Transverse colon (tissue), 4 donors: ENCODE measurements at regions not wholly inside any gene's neighbourhood (a gene's known extent, or its start where the extent isn't known, plus 50 kb on each side); places are given as distances from the start of the nearest gene placed in this dataset.

Experiments used
- EP300 ChIP-seq: sonication (generic); formaldehyde crosslinking; IDR thresholded peaks from one replicate; pipeline ENCODE4 v1.6.1; 2017; ENCODE audit warnings: antibody characterized with exemption, low read depth
- POLR2A ChIP-seq: fragments of 450-650 bp; IDR thresholded peaks from one replicate; pipeline ENCODE4 v1.6.1; 2016; ENCODE audit warnings: antibody characterized with exemption, mild to moderate bottlenecking, moderate library complexity
- POLR2AphosphoS5 ChIP-seq, 3 donors: sonication (generic); formaldehyde crosslinking; IDR thresholded peaks; one replicate each; pipeline ENCODE4 v1.6.1; 2016; ENCODE audit warnings: antibody characterized with exemption in 3 of 3
- TF ChIP-seq, protein P1 (sequence below), 5 experiments: fragments of 200-600 bp in 3 of 5; fragments of 450-650 bp in 2 of 5; sonication (generic) in 3 of 5; IDR thresholded peaks; 1 replicate in 2 of 5; 2 replicates in 3 of 5; pipeline ENCODE4 v1.5.1; 2016 to 2017; ENCODE audit warnings: antibody characterized with exemption in 5 of 5, inconsistent platforms in 3 of 5, mild to moderate bottlenecking in 2 of 5, moderate library complexity in 1 of 5

DNA sequence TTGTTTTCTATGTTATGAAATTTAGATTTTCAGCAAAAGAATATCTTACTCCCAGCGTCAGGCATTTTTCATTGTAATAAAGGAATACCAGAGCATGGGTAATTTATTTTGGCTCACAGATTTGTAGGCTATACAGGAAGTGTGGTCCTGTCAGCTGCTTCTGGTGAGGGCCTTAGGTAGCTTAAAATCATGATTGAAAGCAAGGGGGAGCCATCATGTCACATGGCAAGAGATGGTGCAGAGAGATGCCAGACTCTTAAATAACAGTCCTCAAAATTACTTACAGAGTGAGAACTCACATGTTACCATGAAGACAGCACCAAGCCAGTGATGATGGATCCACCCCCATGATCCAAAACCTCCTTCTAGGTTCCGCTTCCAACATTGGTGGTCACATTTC lies 825.0 kb upstream of the CHORDC1 start:
- TF ChIP-seq POLR2A (no peak), POLR2AphosphoS5 (IDR thresholded peaks at IDR 0.05) (no peak), EP300 (no peak)
- TF ChIP-seq, protein P1, sequence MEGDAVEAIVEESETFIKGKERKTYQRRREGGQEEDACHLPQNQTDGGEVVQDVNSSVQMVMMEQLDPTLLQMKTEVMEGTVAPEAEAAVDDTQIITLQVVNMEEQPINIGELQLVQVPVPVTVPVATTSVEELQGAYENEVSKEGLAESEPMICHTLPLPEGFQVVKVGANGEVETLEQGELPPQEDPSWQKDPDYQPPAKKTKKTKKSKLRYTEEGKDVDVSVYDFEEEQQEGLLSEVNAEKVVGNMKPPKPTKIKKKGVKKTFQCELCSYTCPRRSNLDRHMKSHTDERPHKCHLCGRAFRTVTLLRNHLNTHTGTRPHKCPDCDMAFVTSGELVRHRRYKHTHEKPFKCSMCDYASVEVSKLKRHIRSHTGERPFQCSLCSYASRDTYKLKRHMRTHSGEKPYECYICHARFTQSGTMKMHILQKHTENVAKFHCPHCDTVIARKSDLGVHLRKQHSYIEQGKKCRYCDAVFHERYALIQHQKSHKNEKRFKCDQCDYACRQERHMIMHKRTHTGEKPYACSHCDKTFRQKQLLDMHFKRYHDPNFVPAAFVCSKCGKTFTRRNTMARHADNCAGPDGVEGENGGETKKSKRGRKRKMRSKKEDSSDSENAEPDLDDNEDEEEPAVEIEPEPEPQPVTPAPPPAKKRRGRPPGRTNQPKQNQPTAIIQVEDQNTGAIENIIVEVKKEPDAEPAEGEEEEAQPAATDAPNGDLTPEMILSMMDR (IDR thresholded peaks at IDR 0.05): no peak
